Tibial artery (tissue), 4 donors: ENCODE measurements at regions not wholly inside any gene's neighbourhood (a gene's known extent, or its start where the extent isn't known, plus 50 kb on each side); places are given as distances from the start of the nearest gene placed in this dataset.

Experiments used
- DNase-seq, 2 donors: peaks; one replicate each; pipeline ENCODE4 v3.0.0-alpha.2; 2019
- H3K27ac ChIP-seq, 2 donors: fragments of 200-600 bp; sonication (generic) in 1 of 2; 1 replicate in 1 of 2; 2 replicates in 1 of 2; pipeline ENCODE4 v1.5.1; 2018 to 2019; ENCODE audit warnings: mild to moderate bottlenecking in 1 of 2
- H3K27me3 ChIP-seq, 2 donors: fragments of 200-600 bp; sonication (generic) in 1 of 2; one replicate each; pipeline versions ENCODE4 v1.5.1 to v1.6.0; 2016 to 2019
- H3K36me3 ChIP-seq, 3 donors: fragments of 200-600 bp; sonication (generic) in 2 of 3; one replicate each; pipeline ENCODE4 v1.5.1; 2016 to 2019; ENCODE audit warnings: mild to moderate bottlenecking in 2 of 3
- H3K4me1 ChIP-seq, 4 donors: fragments of 200-600 bp; sonication (generic) in 2 of 4; 1 replicate in 3 of 4; 2 replicates in 1 of 4; pipeline ENCODE4 v1.5.1; 2016 to 2019
- H3K4me3 ChIP-seq, 2 donors: fragments of 200-600 bp; sonication (generic) in 1 of 2; 1 replicate in 1 of 2; 2 replicates in 1 of 2; pipeline ENCODE4 v1.5.1; 2018 to 2019; ENCODE audit warnings: mild to moderate bottlenecking in 2 of 2
- H3K9me3 ChIP-seq, 3 donors: fragments of 200-600 bp; sonication (generic) in 1 of 3; one replicate each; pipeline ENCODE4 v1.5.1; 2016 to 2019
- CTCF ChIP-seq, 2 experiments: fragments of 200-600 bp in 1 of 2; fragments of 450-650 bp in 1 of 2; IDR thresholded peaks; one replicate each; pipeline ENCODE4 v1.5.1; 2017 to 2019; ENCODE audit warnings: antibody characterized with exemption in 2 of 2, mild to moderate bottlenecking in 1 of 2, moderate library complexity in 1 of 2
- intact Hi-C: fragments of 100-400 bp; cut with DNase I; formaldehyde crosslinking; loops from one replicate; pipeline ENCODE4 v1.15.0; 2023; ENCODE audit warnings: low total_unique reads

- Histone ChIP-seq H3K36me3 (no peaks in the 10 kb centered on the region), H3K4me1 (no peaks in the 10 kb centered on the region), H3K27me3 (no peaks in the 10 kb centered on the region), H3K4me3 (no peak overlapping the region), H3K27ac (no peak overlapping the region), H3K9me3 (no peaks in the 10 kb centered on the region)
- no peak for TF ChIP-seq CTCF (IDR thresholded peaks at IDR 0.05)
- intact Hi-C loops: no loop called here
- no peak for DNase-seq
These were observed 67.0 kb upstream of the RPS6KA3 start for GRCh38 chrX:20333672-20334071.

- TF ChIP-seq CTCF (IDR thresholded peaks at IDR 0.05): no peak
- no peak overlapping the region for H3K4me3 ChIP-seq
- H3K36me3 ChIP-seq: no peaks in the 10 kb centered on the region
- no peak for DNase-seq
- no peaks in the 10 kb centered on the region for H3K9me3 ChIP-seq
- H3K4me1 ChIP-seq: no peaks in the 10 kb centered on the region
- no peak overlapping the region for H3K27ac ChIP-seq
- intact Hi-C loops: no loop called here
- no peaks in the 10 kb centered on the region for H3K27me3 ChIP-seq
These were observed 63.8 kb upstream of the RPS6KA3 start for GRCh38 chrX:20330545-20330944.

- DNase-seq: no peak
- no peaks in the 10 kb centered on the region for H3K36me3 ChIP-seq
- H3K4me3 ChIP-seq: no peak overlapping the region
- no peak overlapping the region for H3K27ac ChIP-seq
- no peaks in the 10 kb centered on the region for H3K27me3 ChIP-seq
- H3K9me3 ChIP-seq: no peaks in the 10 kb centered on the region
- intact Hi-C loops: no loop called here
- H3K4me1 ChIP-seq: no peaks in the 10 kb centered on the region
- TF ChIP-seq CTCF (IDR thresholded peaks at IDR 0.05): no peak
These were observed 62.7 kb upstream of the RPS6KA3 start for GRCh38 chrX:20329435-20329834.

GRCh38 chrX:20325786-20326388 is 59.2 kb upstream of the RPS6KA3 start:
- no peaks in the 10 kb centered on the region for H3K36me3 ChIP-seq
- DNase-seq: no peak
- H3K27ac ChIP-seq: no peak overlapping the region
- intact Hi-C loops: no loop called here
- H3K27me3 ChIP-seq: no peaks in the 10 kb centered on the region
- H3K4me3 ChIP-seq: no peak overlapping the region
- H3K4me1 ChIP-seq: no peaks in the 10 kb centered on the region
- TF ChIP-seq CTCF (IDR thresholded peaks at IDR 0.05): no peak
- no peaks in the 10 kb centered on the region for H3K9me3 ChIP-seq

GRCh38 chrX:20322887-20323286 is 56.2 kb upstream of the RPS6KA3 start:
- TF ChIP-seq CTCF (IDR thresholded peaks at IDR 0.05): no peak
- Histone ChIP-seq H3K27ac (no peak overlapping the region), H3K27me3 (no peaks in the 10 kb centered on the region), H3K4me3 (no peak overlapping the region), H3K4me1 (no peaks in the 10 kb centered on the region), H3K36me3 (no peaks in the 10 kb centered on the region), H3K9me3 (no peaks in the 10 kb centered on the region)
- intact Hi-C loops: no loop called here
- no peak for DNase-seq
